Natural killer cell (primary cell): ENCODE measurements at regions not wholly inside any gene's neighbourhood (a gene's known extent, or its start where the extent isn't known, plus 50 kb on each side); places are given as distances from the start of the nearest gene placed in this dataset.

Source experiments
- ATAC-seq, 3 donors: fragments of 150-1000 bp in 2 of 3; fragments of 200-7000 bp in 1 of 3; cut with Tn5 transposase; 1 replicate in 1 of 3; 2 replicates in 2 of 3; pipeline ENCODE4 v1.10.0; 2021; ENCODE audit warnings: mild to moderate bottlenecking in 2 of 3, moderate library complexity in 2 of 3
- DNase-seq, 2 donors: peaks; one replicate each; pipeline versions ENCODE4 v3.0.0 to v3.0.0-alpha.2; 2013 to 2021; ENCODE audit warnings: mixed read lengths in 1 of 2
- H3K27ac ChIP-seq: one replicate; pipeline ENCODE4 v1.5.1; 2013; ENCODE audit warnings: mild to moderate bottlenecking, low read length
- H3K27me3 ChIP-seq: one replicate; pipeline ENCODE4 v1.6.1; 2013; ENCODE audit warnings: low read length; ENCODE audit not compliant: control insufficient read depth, insufficient read depth
- H3K36me3 ChIP-seq: one replicate; pipeline ENCODE4 v1.6.1; 2013; ENCODE audit warnings: low read length; ENCODE audit not compliant: control insufficient read depth, insufficient read depth
- H3K4me1 ChIP-seq: one replicate; pipeline ENCODE4 v1.6.1; 2013; ENCODE audit warnings: low read length; ENCODE audit not compliant: control insufficient read depth, insufficient read depth
- H3K4me3 ChIP-seq: one replicate; pipeline ENCODE4 v1.5.1; 2013; ENCODE audit warnings: low read length
- H3K9me3 ChIP-seq: one replicate; pipeline ENCODE4 v1.6.1; 2013; ENCODE audit warnings: low read length; ENCODE audit not compliant: control insufficient read depth, insufficient read depth
- H3K27ac Mint-ChIP-seq, 2 donors: one replicate each; pipeline ENCODE4 v1.8.0; 2022; ENCODE audit warnings: mild to moderate bottlenecking in 2 of 2, mixed read lengths in 2 of 2, moderate library complexity in 1 of 2
- H3K27me3 Mint-ChIP-seq, 2 donors: one replicate each; pipeline ENCODE4 v1.8.0; 2022; ENCODE audit warnings: low read depth in 2 of 2, mixed read lengths in 2 of 2
- H3K36me3 Mint-ChIP-seq: one replicate; pipeline ENCODE4 v1.8.0; 2022; ENCODE audit warnings: mixed read lengths
- H3K4me1 Mint-ChIP-seq, 2 donors: one replicate each; pipeline ENCODE4 v1.8.0; 2022; ENCODE audit warnings: mixed read lengths in 2 of 2
- H3K4me3 Mint-ChIP-seq: one replicate; pipeline ENCODE4 v1.8.0; 2022; ENCODE audit warnings: mild to moderate bottlenecking, moderate library complexity, mixed read lengths
- H3K9me3 Mint-ChIP-seq, 2 donors: one replicate each; pipeline ENCODE4 v1.8.0; 2022; ENCODE audit warnings: mixed read lengths in 2 of 2
- CTCF ChIP-seq: fragments of 200-600 bp; IDR thresholded peaks from one replicate; pipeline ENCODE4 v1.8.0; 2022; ENCODE audit warnings: antibody characterized with exemption
- WGBS: methylation state at CpG from one replicate; pipeline ENCODE4 v1.1.7; 2013; ENCODE audit warnings: missing lambda C conversion rate; ENCODE audit not compliant: insufficient coverage; 5-methylcytosine and 5-hydroxymethylcytosine counted together
- intact Hi-C: fragments of 100-400 bp; cut with micrococcal nuclease; formaldehyde crosslinking; loops from one replicate; pipeline ENCODE4 v1.14.2; 2022

- H3K27ac Mint-ChIP-seq, result no peak overlapping the region
- 90% methylated on average over 4 of the region's 5 CpGs for WGBS
- TF ChIP-seq CTCF, result no peak
- ATAC-seq, result no peak
- Histone ChIP-seq H3K4me1 (no peaks in the 10 kb centered on the region), H3K4me3 (no peak overlapping the region), H3K27ac (no peak overlapping the region), H3K36me3 (no peaks in the 10 kb centered on the region), H3K27me3 (no peaks in the 10 kb centered on the region), H3K9me3 (no peaks in the 10 kb centered on the region)
- H3K4me1 Mint-ChIP-seq, result no peaks in the 10 kb centered on the region
- intact Hi-C loops, result no loop called here
- no peaks in the 10 kb centered on the region for H3K36me3 Mint-ChIP-seq
- H3K4me3 Mint-ChIP-seq, result no peak overlapping the region
- no peak for DNase-seq
- peaks cover 7 to 17% of the 10 kb centered on the region in 2 donors for H3K9me3 Mint-ChIP-seq
- no peaks in the 10 kb centered on the region for H3K27me3 Mint-ChIP-seq
Observed at GRCh38 chr2:4427083-4427482, 723.7 kb downstream of the DCDC2C start.

- Mint-ChIP-seq H3K4me1 (no peaks in the 10 kb centered on the region), H3K36me3 (no peaks in the 10 kb centered on the region), H3K4me3 (no peak overlapping the region), H3K9me3 (peaks cover 3 to 8% of the 10 kb centered on the region in 2 donors), H3K27ac (no peak overlapping the region), H3K27me3 (no peaks in the 10 kb centered on the region)
- no peak for DNase-seq
- no peak for ATAC-seq
- no peak overlapping the region for H3K27ac ChIP-seq
- H3K9me3 ChIP-seq, result no peaks in the 10 kb centered on the region
- H3K27me3 ChIP-seq, result no peaks in the 10 kb centered on the region
- TF ChIP-seq CTCF, result no peak
- no peaks in the 10 kb centered on the region for H3K36me3 ChIP-seq
- WGBS, result 88% methylated on average over 6 of the region's 8 CpGs
- intact Hi-C loops, result no loop called here
- no peaks in the 10 kb centered on the region for H3K4me1 ChIP-seq
- no peak overlapping the region for H3K4me3 ChIP-seq
Observed at GRCh38 chr2:4445821-4446220, 742.4 kb downstream of the DCDC2C start.

GRCh38 chr2:4454907-4455306, 751.5 kb downstream of the DCDC2C start:
- Histone ChIP-seq H3K36me3 (no peaks in the 10 kb centered on the region), H3K4me3 (no peak overlapping the region), H3K9me3 (peaks cover 3% of the 10 kb centered on the region), H3K27me3 (no peaks in the 10 kb centered on the region), H3K4me1 (no peaks in the 10 kb centered on the region), H3K27ac (no peak overlapping the region)
- Mint-ChIP-seq H3K27ac (no peak overlapping the region), H3K4me1 (no peaks in the 10 kb centered on the region), H3K36me3 (peaks cover 7% of the 10 kb centered on the region), H3K4me3 (no peak overlapping the region), H3K27me3 (no peaks in the 10 kb centered on the region), H3K9me3 (peaks cover 14 to 22% of the 10 kb centered on the region in 2 donors)
- TF ChIP-seq CTCF, result no peak
- intact Hi-C loops, result no loop called here
- no peak for ATAC-seq
- DNase-seq, result no peak
- WGBS, result 84% methylated on average over 5 of the region's 6 CpGs

GRCh38 chr2:4455486-4456155, 752.2 kb downstream of the DCDC2C start:
- no peak overlapping the region for H3K27ac ChIP-seq
- Mint-ChIP-seq H3K27ac (no peak overlapping the region), H3K27me3 (no peaks in the 10 kb centered on the region), H3K4me1 (no peaks in the 10 kb centered on the region), H3K36me3 (peaks cover 7% of the 10 kb centered on the region), H3K4me3 (no peak overlapping the region), H3K9me3 (peaks cover 14 to 22% of the 10 kb centered on the region in 2 donors)
- no peak for TF ChIP-seq CTCF
- H3K4me3 ChIP-seq, result no peak overlapping the region
- H3K4me1 ChIP-seq, result no peaks in the 10 kb centered on the region
- no peaks in the 10 kb centered on the region for H3K27me3 ChIP-seq
- WGBS, result 87% methylated on average over 2 of the region's 3 CpGs
- H3K36me3 ChIP-seq, result no peaks in the 10 kb centered on the region
- intact Hi-C loops, result no loop called here
- no peak for ATAC-seq
- H3K9me3 ChIP-seq, result peaks cover 3% of the 10 kb centered on the region
- no peak for DNase-seq
